ENCODE measurements at regions not wholly inside any gene's neighbourhood (a gene's known extent, or its start where the extent isn't known, plus 50 kb on each side); places are given as distances from the start of the nearest gene placed in this dataset.

DNA sequence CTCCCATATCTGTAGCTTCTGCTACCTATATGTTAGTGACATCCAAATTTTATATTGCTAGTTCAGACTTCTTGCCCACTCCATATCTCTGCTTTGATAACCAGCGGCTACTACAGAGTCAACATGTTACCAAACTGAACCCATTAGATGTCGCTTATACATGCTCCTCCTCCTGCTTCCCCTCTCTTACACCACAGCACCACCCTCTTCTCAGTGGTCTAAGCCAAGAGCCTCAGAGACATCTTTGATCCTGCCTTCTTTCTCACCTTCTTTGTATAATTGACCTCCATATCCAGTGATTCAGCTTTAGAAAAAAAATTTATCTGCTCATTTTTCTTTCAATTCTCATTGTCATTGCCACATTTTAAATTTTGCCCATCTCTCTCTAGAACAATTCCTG, 408.2 kb upstream of the TLE4 start:
- Histone ChIP-seq H3K27me3 (no peaks in the 10 kb centered on the region), H3K9me3 (no peaks in the 10 kb centered on the region), H3K4me1 (no peaks in the 10 kb centered on the region), H3K36me3 (no peaks in the 10 kb centered on the region), H3K4me3 (replicated peaks in 1 of 3) (no peak overlapping the region), H3K27ac (no peak overlapping the region)
- intact Hi-C loops (cut with DNase I), result no loop called here
- 88 to 90% methylated on average over 2 of the region's 2 CpGs for WGBS, 2 donors
- no peak for TF ChIP-seq POLR2A (IDR thresholded peaks at IDR 0.05)
- TF ChIP-seq, protein P1, sequence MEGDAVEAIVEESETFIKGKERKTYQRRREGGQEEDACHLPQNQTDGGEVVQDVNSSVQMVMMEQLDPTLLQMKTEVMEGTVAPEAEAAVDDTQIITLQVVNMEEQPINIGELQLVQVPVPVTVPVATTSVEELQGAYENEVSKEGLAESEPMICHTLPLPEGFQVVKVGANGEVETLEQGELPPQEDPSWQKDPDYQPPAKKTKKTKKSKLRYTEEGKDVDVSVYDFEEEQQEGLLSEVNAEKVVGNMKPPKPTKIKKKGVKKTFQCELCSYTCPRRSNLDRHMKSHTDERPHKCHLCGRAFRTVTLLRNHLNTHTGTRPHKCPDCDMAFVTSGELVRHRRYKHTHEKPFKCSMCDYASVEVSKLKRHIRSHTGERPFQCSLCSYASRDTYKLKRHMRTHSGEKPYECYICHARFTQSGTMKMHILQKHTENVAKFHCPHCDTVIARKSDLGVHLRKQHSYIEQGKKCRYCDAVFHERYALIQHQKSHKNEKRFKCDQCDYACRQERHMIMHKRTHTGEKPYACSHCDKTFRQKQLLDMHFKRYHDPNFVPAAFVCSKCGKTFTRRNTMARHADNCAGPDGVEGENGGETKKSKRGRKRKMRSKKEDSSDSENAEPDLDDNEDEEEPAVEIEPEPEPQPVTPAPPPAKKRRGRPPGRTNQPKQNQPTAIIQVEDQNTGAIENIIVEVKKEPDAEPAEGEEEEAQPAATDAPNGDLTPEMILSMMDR (IDR thresholded peaks at IDR 0.05), result no peak
- DNase-seq, result no peak

DNA sequence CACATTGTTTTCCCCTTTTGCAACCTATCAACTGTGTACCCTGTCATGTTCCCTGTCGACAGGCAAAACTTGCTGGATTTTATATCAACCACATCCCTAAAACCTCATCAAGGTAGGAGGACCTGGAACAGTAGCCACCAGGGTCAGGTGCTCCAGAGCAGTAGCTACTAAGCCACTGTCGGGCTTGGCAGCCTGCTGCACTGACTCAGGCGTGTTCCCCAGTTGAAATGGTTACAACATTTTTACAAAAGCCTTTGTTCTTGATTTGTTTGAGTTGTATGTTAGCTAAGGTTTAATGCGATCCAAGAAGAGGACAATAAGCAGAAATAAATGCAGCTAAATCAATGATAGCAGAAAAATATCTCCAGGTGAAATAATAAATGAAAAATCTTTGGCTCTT, 407.4 kb upstream of the TLE4 start:
- no peak for TF ChIP-seq POLR2A (IDR thresholded peaks at IDR 0.05)
- TF ChIP-seq, protein P1 (IDR thresholded peaks at IDR 0.05), result no peak
- WGBS, 2 donors, result 72 to 82% methylated on average over 4 of the region's 4 CpGs
- Histone ChIP-seq H3K27ac (no peak overlapping the region), H3K4me3 (replicated peaks in 1 of 3) (no peak overlapping the region), H3K36me3 (no peaks in the 10 kb centered on the region), H3K27me3 (no peaks in the 10 kb centered on the region), H3K9me3 (no peaks in the 10 kb centered on the region), H3K4me1 (no peaks in the 10 kb centered on the region)
- intact Hi-C loops (cut with DNase I), result no loop called here
- no peak for DNase-seq

DNA sequence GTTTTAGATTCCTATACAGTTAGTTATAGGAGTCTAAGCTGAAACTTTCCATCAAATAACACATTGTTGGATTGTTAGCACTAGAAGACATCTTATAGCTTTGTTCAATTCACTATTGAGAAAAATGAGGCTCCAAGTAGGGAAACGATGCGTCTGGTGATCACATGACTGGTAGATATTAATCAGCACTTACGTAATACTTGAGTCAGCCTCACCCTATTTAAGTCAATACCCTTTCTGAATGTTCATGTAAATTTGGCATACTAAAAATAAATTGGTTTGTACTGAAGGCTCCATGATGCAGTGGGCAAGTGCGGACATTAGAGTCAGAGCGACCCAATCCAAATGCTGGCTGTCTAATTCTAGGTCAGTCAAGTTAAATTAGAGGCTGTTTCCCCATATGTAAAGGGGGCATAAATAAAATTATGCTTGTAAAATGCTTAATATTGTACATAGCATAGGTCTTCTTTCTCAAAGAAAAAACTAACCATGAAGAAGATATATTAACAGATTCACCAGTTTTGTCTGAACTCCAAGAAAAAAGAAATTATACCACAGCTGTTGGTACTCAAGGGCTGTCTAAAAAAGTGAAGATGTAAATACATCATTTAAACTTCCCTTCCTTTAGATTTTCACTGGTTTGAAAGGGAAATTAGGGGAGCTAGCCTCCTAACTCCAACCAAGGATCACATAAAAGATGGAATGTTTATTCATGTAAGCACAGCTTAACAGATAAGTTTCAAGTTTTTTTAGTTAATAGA, 406.6 kb upstream of the TLE4 start:
- TF ChIP-seq POLR2A (IDR thresholded peaks at IDR 0.05), result no peak
- TF ChIP-seq, protein P1 (IDR thresholded peaks at IDR 0.05), result no peak
- Histone ChIP-seq H3K27ac (no peak overlapping the region), H3K9me3 (no peaks in the 10 kb centered on the region), H3K27me3 (no peaks in the 10 kb centered on the region), H3K4me3 (replicated peaks in 1 of 3) (no peak overlapping the region), H3K4me1 (no peaks in the 10 kb centered on the region), H3K36me3 (no peaks in the 10 kb centered on the region)
- no peak for DNase-seq
- 72 to 82% methylated on average over 5 of the region's 5 CpGs for WGBS, 2 donors
- intact Hi-C loops (cut with DNase I), result no loop called here

DNA sequence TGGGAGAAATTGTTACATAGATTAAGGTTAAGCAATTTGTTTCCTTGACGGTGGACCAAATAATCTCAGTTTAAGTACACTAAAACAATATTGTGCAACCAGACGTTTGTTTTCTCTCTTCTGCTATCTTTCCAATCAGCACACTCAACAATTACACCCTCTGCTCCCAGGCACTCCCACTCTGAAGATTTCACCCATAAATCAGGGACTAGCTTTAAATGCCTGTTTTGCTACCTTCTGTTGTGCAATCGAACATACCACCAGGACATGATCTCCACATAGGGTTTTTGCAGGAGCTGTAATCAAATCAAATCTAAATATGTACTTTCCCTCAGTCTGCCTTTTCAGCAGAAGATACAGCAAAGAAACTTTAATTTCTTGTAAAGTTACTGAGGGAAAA, 405.8 kb upstream of the TLE4 start:
- Histone ChIP-seq H3K36me3 (no peaks in the 10 kb centered on the region), H3K4me3 (replicated peaks in 1 of 3) (no peak overlapping the region), H3K9me3 (no peaks in the 10 kb centered on the region), H3K27me3 (no peaks in the 10 kb centered on the region), H3K4me1 (no peaks in the 10 kb centered on the region), H3K27ac (no peak overlapping the region)
- WGBS, 2 donors, result 18 to 19% methylated on average over 3 of the region's 3 CpGs
- TF ChIP-seq, protein P1 (IDR thresholded peaks at IDR 0.05), result no peak
- no peak for TF ChIP-seq POLR2A (IDR thresholded peaks at IDR 0.05)
- DNase-seq, result no peak
- intact Hi-C loops (cut with DNase I), result no loop called here

DNA sequence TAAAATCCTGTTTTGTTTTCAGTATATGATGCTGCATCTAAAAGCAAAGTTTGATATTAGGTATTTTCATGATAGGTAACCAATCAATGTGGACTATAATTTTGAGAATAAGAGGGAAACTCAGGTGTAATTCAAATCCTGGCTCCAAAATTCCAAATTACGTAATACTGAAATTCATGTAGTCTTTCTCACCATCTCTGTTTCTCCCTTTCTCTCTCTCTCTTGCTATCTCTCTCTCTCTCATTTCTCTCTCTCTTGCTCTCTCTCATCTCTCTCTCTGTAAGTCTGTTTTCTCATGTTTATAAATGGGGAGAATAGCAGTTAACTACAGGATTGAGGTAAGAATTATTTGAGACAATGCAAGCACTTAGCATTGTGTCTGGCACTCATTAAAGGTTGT, 401.1 kb upstream of the TLE4 start:
- TF ChIP-seq, protein P1 (IDR thresholded peaks at IDR 0.05), result no peak
- no peak for TF ChIP-seq POLR2A (IDR thresholded peaks at IDR 0.05)
- Histone ChIP-seq H3K4me3 (replicated peaks in 1 of 3) (no peak overlapping the region), H3K4me1 (no peaks in the 10 kb centered on the region), H3K27ac (no peak overlapping the region), H3K27me3 (no peaks in the 10 kb centered on the region), H3K36me3 (no peaks in the 10 kb centered on the region), H3K9me3 (no peaks in the 10 kb centered on the region)
- WGBS, 2 donors, result 94 to 100% methylated on average over 1 of the region's 1 CpG
- intact Hi-C loops (cut with DNase I), result no loop called here
- DNase-seq, result no peak

Data from thyroid gland (tissue), 4 donors.